SU-DHL-6 (cell line): ENCODE measurements at regions not wholly inside any gene's neighbourhood (a gene's known extent, or its start where the extent isn't known, plus 50 kb on each side); places are given as distances from the start of the nearest gene placed in this dataset.

ENCODE experiments used
- CTCF ChIP-seq: fragments of 200-600 bp; sonication (generic); IDR thresholded peaks from one replicate; pipeline ENCODE4 v1.5.1; 2017; ENCODE audit warnings: antibody characterized with exemption, mild to moderate bottlenecking, low read length, moderate library complexity; ENCODE audit not compliant: insufficient read depth, poor library complexity, severe bottlenecking
- EZH2phosphoT487 ChIP-seq: fragments of 200-600 bp; sonication (generic), shearing (Covaris generic); conservative IDR thresholded peaks from 2 replicates; pipeline ENCODE4 v1.6.1; 2018; ENCODE audit warnings: mild to moderate bottlenecking, antibody characterized with exemption, low read length, moderate library complexity, mixed read lengths

- TF ChIP-seq EZH2phosphoT487, result no peak
- TF ChIP-seq CTCF, result no peak
Observed at GRCh38 chr16:13540771-13541170, 379.2 kb upstream of the ERCC4 start.
